ENCODE measurements at regions not wholly inside any gene's neighbourhood (a gene's known extent, or its start where the extent isn't known, plus 50 kb on each side); places are given as distances from the start of the nearest gene placed in this dataset.

GRCh38 chr9:95718263-95718662 lies 157.2 kb upstream of the ERCC6L2 start:
- Histone ChIP-seq H4K20me1 (ENCODE audit: control insufficient read depth, insufficient read depth, insufficient read length) (no peaks in the 10 kb centered on the region), H2BK5ac (ENCODE audit: insufficient read length, low read length) (no peak overlapping the region), H2BK15ac (ENCODE audit: low read depth, low read length) (no peak overlapping the region), H2AK5ac (ENCODE audit: insufficient read length, low read length) (no peak overlapping the region), H2BK120ac (ENCODE audit: low read depth, low read length, poor library complexity, severe bottlenecking) (no peak overlapping the region), H3K18ac (ENCODE audit: insufficient read length, low read depth, low read length) (no peak overlapping the region), H4K5ac (ENCODE audit: insufficient read length, low read depth, low read length) (no peak overlapping the region), H3T11ph (ENCODE audit: low read length) (no peak overlapping the region), H3K14ac (ENCODE audit: insufficient read depth, low read length) (no peak overlapping the region), H2BK12ac (ENCODE audit: insufficient read length, low read depth, low read length) (no peak overlapping the region), H3K79me1 (ENCODE audit: insufficient read depth, low read depth, low read length, poor library complexity, severe bottlenecking) (no peaks in the 10 kb centered on the region), H3K23me2 (ENCODE audit: insufficient read length, low read depth, low read length, poor library complexity, severe bottlenecking) (no peaks in the 10 kb centered on the region), H3K4me2 (ENCODE audit: insufficient read depth, insufficient read length, low read length) (no peak overlapping the region), H3K9me3 (ENCODE audit: control insufficient read depth, low read depth, low read length) (no peaks in the 10 kb centered on the region), H3K4ac (ENCODE audit: low read depth, low read length) (no peak overlapping the region), H3K27me3 (ENCODE audit: insufficient read depth, low read length) (no peaks in the 10 kb centered on the region), H3K56ac (ENCODE audit: insufficient read length, low read depth, low read length) (no peak overlapping the region), H2AFZ (ENCODE audit: low read length) (no peak overlapping the region), H2BK20ac (ENCODE audit: low read depth, low read length, poor library complexity, severe bottlenecking) (no peak overlapping the region), H3K9ac (ENCODE audit: extremely low read depth, insufficient read length, low read length) (no peak overlapping the region), H4K8ac (replicated peaks; ENCODE audit: insufficient read length, low read depth, low read length) (no peak overlapping the region), H3K79me2 (ENCODE audit: insufficient read depth, low read length) (no peaks in the 10 kb centered on the region), H3K27ac (ENCODE audit: insufficient read length, low read depth, low read length) (no peak overlapping the region), H4K91ac (ENCODE audit: insufficient read length, low read depth, low read length) (no peak overlapping the region), H3K4me1 (ENCODE audit: insufficient read depth, low read length) (no peaks in the 10 kb centered on the region), H3K23ac (ENCODE audit: insufficient read length, low read depth, low read length) (no peak overlapping the region)
- Mint-ChIP-seq H3K9me3 (peaks cover 5 to 16% of the 10 kb centered on the region in 2 experiments), H3K27me3 (ENCODE audit: low read depth) (peaks cover 4% of the 10 kb centered on the region), H3K4me1 (no peaks in the 10 kb centered on the region), H3K36me3 (ENCODE audit: insufficient read depth in 1 of 3, low read depth in 3 of 3) (peaks cover 4 to 6% (median 5%) of the 10 kb centered on the region in 3 experiments; a peak in 6 of 7 replicates), H3K27ac (no peak overlapping the region), H3K4me3 (no peak overlapping the region)
- no peak for TF ChIP-seq CTCF (conservative IDR thresholded peaks at IDR 0.05)
- DNase-seq, result no peak

Data from H9 (cell line).